Tibial nerve (tissue), 3 donors: ENCODE measurements at regions not wholly inside any gene's neighbourhood (a gene's known extent, or its start where the extent isn't known, plus 50 kb on each side); places are given as distances from the start of the nearest gene placed in this dataset.

Source experiments
- CTCF ChIP-seq, 5 experiments: fragments of 200-600 bp in 3 of 5; fragments of 450-650 bp in 2 of 5; sonication (generic) in 3 of 5; IDR thresholded peaks; one replicate each; pipeline ENCODE4 v1.5.1; 2016 to 2019; ENCODE audit warnings: antibody characterized with exemption in 5 of 5, mild to moderate bottlenecking in 3 of 5, moderate library complexity in 2 of 5
- POLR2A ChIP-seq, 2 donors: fragments of 450-650 bp; IDR thresholded peaks; one replicate each; pipeline ENCODE4 v1.6.1; 2017; ENCODE audit warnings: antibody characterized with exemption in 2 of 2, mild to moderate bottlenecking in 2 of 2, moderate library complexity in 2 of 2

DNA sequence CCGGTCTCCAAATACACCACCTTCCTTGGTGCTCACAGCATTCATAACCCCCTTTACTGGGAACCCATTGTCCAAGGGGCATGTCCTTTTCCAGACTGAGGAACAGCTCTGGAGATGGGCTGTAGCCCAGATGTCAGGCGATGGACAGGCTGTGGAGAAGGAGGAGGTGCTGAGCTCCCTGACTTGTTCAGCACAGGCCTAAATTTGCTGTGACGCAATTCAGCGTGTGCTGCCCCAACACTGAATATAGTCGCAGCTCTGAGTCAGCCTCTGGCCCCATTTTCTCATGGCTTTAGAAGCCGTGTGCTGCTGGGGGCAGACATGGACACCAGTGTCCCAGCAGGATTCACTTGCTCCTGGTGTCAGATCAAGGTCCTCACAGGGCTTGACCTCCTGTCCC lies 269.1 kb downstream of the EMP1 start:
- TF ChIP-seq CTCF (IDR thresholded peaks at IDR 0.05) (no peak), POLR2A (IDR thresholded peaks at IDR 0.05) (no peak)
